Ramos (cell line): ENCODE measurements at regions not wholly inside any gene's neighbourhood (a gene's known extent, or its start where the extent isn't known, plus 50 kb on each side); places are given as distances from the start of the nearest gene placed in this dataset.
"Not testable (repeated sequence)": the region's sequence is repeated elsewhere in the genome, so short reads cannot be mapped to it uniquely, and the experiment has no call there.

Experiments
- in situ Hi-C: fragments of 300-500 bp; cut with MboI; formaldehyde crosslinking; loops from one replicate; pipeline ENCODE4 v1.14.3; 2022; ENCODE audit warnings: low sequenced_read_pairs; ENCODE audit not compliant: unreplicated experiment

DNA sequence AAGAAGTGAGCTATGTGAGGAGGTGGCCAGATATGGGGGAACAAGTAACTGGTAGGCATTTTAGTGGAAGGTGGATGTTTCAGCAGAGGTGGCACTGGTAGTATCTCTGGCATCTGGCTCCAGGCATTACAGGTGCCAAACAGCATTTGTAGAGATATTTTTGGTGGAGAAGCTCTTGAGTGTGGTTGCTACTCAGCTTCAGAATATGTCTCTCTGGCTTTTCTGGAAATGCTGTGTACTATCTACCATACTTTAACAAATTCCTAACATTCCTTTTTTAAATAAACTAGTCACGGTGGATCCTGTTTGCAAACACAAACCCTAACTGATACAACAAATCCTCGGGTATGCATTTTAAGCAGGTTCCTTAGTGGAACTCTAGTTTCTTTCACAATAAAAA is 128.0 kb downstream of the BARX2 start:
- in situ Hi-C loops: no loop called here

DNA sequence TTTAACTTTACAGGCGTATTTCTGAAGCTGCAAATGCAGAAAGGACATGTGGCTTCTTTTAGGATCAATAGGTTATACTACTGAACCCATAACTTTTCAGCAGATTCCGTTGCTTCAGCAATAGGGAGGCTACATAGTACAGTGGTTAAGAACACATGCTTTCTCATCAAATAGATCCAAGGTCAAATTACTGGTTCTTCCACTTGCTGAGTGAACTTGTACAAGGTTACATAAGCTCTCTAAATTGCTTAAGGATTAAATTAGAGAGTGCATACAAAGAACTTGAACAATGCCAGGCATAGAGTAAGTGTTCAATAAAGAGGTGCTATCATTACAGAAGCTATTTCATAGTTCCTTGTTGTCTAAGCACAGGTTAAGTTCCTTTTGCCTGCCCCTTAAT is 129.6 kb downstream of the BARX2 start:
- in situ Hi-C loops: no loop called here

- in situ Hi-C loops: no loop called here
Observed at GRCh38 chr11:129508163-129508562, 132.5 kb downstream of the BARX2 start.

GRCh38 chr11:129528296-129528695 is 152.6 kb downstream of the BARX2 start:
- in situ Hi-C loops: no loop called here

DNA sequence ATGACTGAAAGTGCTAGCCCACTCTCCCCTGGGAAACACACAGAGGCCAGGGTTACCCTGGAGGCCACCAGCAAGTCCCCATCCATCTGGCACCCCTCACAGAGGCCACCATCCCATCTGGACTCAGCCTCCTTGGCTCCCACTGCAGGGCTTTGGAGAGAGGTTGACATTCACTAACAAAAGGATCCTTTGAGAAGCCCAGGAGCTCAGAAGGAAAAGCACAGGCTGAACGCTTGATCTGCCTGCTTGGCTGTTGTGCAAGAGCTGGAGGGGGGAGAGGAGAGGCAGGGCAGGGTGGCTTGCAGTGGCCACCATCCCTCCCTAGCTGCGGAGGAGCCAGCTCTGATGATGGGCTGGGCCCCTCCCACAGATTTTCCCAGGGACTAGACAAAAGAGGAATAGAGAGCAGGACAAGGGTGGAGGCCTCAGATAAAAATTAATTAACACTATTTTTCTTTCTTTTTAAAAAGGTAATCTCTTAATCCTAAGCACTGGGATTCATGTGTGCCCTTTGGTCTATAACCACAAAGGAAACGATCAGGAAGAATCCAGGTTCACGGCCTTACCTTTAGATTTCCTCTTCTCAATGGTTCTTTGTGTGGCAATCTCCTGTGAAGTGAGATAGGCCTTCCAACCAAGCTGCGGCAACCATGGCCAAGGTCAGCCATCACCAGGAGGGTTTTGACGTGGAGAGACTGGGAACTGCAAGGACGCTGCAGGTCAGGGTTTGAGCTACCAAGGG is 154.7 kb downstream of the BARX2 start:
- in situ Hi-C loops: no loop called here

DNA sequence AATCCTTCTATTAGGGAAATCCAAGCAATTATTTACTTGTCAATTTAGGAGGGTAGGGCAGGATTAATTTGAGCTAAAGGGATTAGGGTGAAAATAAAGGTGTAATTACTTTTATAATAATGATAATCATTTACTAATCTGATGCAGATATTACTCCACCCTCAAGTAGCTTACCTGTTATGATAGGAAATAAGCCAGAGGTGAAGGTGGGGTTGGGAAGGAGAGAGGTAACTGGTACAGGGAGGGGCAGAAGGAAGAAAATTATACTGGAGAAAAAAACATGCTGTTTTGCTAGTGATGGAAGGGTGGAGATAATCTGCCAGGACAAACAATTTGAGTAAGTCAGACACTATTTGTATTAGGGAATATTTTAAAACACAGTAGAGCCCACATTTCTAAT is 157.7 kb downstream of the BARX2 start:
- in situ Hi-C loops: no loop called here

- in situ Hi-C loops: no loop called here
Observed at GRCh38 chr11:129536338-129536737, 160.7 kb downstream of the BARX2 start.

- in situ Hi-C loops: no loop called here
Observed at GRCh38 chr11:129538323-129538722, 162.7 kb downstream of the BARX2 start.

- in situ Hi-C loops: no loop called here
Observed at GRCh38 chr11:129543515-129544290, 168.1 kb downstream of the BARX2 start.

DNA sequence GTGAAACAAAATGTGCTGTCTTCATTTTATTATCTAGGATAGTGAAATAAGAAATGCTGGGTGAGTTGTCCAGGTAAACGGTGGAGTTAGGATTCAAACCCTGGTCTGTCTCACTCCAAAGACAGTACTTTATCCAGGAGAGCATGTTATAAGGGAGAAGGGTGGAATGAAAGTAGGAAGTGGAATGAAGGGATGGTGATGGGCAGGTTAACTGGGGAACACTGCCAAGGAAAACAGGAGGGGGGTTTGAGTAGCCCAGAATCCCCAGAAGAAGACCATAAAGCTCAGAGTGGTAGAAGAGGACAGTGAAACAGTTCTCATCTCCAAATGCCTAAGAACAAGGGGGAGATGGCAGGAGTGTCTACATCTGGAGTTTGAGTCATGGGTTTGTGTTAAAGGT is 169.0 kb downstream of the BARX2 start:
- in situ Hi-C loops: no loop called here

DNA sequence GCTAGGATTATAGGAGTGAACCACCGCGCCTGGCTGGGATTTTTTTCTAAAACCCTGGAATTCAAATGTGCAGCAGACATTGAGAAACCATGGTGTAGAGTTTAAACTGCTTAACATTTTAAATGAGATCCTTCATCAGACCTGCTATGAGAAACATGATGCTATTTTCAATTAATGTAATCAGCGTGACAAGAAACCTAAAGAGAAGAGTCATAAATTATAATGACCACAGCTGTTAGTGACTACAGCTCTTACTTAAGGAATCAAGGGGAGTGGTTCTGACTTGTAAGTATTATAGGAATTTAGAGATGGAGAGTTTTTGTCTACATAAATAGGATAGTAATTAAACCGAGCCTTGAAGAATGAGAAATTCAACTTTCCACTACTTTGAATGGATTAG is 170.6 kb downstream of the BARX2 start:
- in situ Hi-C loops: no loop called here

- in situ Hi-C loops: no loop called here
Observed at GRCh38 chr11:129557421-129557820, 181.8 kb downstream of the BARX2 start.

DNA sequence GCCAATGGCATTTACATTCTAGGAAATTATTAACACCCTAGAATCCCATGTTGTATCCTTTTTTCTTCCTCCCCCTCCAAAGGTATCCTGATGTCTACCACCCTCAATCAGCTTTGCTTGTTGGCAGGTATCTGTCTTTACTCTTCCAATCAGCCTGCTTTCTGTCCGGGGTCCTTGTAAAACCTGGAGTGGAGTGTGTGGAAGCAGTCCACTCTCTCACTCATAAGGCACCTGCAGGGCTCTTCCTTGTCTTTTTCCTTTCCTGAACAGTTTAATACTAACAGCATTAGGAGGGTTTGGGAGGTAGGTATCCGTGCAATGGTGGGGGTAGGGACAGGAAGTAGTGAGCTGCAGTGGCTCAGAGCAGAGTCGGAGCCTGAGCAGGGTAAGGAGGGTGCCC is 193.4 kb downstream of the BARX2 start:
- in situ Hi-C loops: no loop called here

DNA sequence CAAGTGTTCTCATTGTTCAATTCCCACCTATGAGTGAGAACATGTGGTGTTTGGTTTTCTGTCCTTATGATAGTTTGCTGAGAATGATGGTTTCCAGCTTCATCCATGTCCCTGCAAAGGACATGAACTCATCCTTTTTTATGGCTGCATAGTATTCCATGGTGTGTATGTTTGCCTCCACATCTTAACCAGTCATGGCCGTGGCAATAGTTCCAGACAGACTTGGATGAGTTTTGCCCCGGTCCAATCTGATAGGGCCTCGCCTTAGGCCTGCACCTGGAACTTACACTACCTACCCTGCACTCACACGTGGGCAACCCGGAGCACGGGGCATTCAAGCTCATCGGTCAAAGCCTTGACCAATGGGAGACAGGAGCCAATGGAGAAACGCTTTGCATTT is 197.0 kb downstream of the BARX2 start:
- in situ Hi-C loops: not testable (repeated sequence)

- in situ Hi-C loops: no loop called here
Observed at GRCh38 chr11:129573161-129573560, 197.5 kb downstream of the BARX2 start.

- in situ Hi-C loops: no loop called here
Observed at GRCh38 chr11:129574431-129574830, 198.8 kb downstream of the BARX2 start.

- in situ Hi-C loops: no loop called here
Observed at GRCh38 chr11:129576652-129577051, 201.0 kb downstream of the BARX2 start.

DNA sequence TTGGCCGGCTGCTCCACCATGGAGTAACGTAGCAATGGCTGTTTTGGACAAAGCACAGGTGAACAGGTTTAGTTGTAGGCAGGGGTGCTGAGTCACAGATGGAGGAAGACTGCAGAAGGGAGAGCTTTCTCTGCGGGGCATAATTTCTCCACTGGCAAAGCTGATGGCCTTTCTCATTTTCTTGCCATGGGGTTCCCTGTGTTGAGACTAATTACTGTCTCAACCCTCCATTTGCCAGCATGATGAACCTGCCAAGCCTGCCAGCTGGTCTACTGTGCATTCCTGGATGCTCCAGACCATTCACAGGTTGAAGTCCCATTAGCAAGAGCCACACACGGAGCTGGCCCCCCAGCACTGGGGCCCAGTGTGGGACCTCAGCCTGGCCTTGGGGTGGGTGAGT is 202.4 kb downstream of the BARX2 start:
- in situ Hi-C loops: no loop called here

GRCh38 chr11:129580278-129580677 is 204.6 kb downstream of the BARX2 start:
- in situ Hi-C loops: no loop called here

GRCh38 chr11:129584316-129584715 is 208.7 kb downstream of the BARX2 start:
- in situ Hi-C loops: no loop called here

DNA sequence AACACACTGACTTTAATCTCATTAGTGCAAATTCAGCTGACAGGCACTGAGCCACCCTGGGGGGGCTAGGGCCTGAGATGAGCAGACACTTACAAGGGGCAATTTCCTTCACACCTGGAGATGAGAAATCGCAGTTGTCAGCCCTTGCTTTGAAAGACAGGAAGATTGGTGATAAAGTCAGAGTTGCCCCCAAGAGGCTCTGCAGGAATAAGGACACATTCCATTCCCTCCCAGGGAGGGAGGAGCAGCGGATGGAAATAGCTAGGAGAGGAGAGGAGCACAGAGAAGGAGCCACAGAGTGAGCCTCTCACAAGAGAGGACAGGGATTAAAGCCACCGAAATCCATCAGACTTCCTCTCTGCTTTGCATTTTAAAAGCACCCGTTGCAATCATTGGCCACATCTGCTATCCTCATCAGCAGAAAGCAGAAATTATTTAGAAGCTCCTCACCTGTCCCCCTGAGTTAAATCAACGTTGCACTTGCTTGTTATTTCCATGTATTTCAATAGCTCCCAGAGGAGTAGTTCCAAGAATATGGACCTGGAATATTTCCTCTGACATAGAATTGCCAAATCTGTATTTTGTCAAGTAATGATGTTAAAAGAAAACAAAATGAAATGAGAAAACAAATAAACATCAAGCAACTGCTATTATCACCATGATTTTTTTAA is 213.7 kb downstream of the BARX2 start:
- in situ Hi-C loops: no loop called here
